SU-DHL-6 (cell line): ENCODE measurements at regions not wholly inside any gene's neighbourhood (a gene's known extent, or its start where the extent isn't known, plus 50 kb on each side); places are given as distances from the start of the nearest gene placed in this dataset.

Experiments used
- EZH2phosphoT487 ChIP-seq: fragments of 200-600 bp; sonication (generic), shearing (Covaris generic); conservative IDR thresholded peaks from 2 replicates; pipeline ENCODE4 v1.6.1; 2018; ENCODE audit warnings: mild to moderate bottlenecking, antibody characterized with exemption, low read length, moderate library complexity, mixed read lengths
- TF ChIP-seq, protein P1 (sequence below): fragments of 200-600 bp; sonication (generic); IDR thresholded peaks from one replicate; pipeline ENCODE4 v1.5.1; 2017; ENCODE audit warnings: antibody characterized with exemption, mild to moderate bottlenecking, low read length, moderate library complexity; ENCODE audit not compliant: insufficient read depth, poor library complexity, severe bottlenecking

DNA sequence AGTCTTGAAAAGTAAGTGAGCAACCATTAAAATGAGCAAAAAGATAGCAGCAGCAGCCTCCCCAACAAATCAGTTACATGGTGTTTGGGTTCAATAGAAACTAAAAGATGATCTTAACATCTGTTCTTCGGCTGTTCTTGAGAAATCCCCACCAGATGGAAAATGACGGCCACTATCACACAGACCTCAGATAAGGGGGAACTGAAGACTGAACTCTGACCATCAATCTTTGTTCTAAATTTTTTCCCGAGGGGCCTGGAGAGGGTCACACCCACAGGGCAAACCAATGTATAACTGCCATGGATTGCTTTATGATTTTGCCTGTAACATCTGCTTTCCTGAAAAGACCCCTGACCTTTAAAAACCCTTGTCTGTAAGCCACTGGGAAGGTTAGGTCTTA lies 624.8 kb upstream of the KIRREL3 start:
- TF ChIP-seq, protein P1, sequence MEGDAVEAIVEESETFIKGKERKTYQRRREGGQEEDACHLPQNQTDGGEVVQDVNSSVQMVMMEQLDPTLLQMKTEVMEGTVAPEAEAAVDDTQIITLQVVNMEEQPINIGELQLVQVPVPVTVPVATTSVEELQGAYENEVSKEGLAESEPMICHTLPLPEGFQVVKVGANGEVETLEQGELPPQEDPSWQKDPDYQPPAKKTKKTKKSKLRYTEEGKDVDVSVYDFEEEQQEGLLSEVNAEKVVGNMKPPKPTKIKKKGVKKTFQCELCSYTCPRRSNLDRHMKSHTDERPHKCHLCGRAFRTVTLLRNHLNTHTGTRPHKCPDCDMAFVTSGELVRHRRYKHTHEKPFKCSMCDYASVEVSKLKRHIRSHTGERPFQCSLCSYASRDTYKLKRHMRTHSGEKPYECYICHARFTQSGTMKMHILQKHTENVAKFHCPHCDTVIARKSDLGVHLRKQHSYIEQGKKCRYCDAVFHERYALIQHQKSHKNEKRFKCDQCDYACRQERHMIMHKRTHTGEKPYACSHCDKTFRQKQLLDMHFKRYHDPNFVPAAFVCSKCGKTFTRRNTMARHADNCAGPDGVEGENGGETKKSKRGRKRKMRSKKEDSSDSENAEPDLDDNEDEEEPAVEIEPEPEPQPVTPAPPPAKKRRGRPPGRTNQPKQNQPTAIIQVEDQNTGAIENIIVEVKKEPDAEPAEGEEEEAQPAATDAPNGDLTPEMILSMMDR: no peak
- TF ChIP-seq EZH2phosphoT487: no peak
